T-helper 2 cell treated with Interferon-gamma antibody and Interleukin-4, amounts not matched to agents 5 μg/mL and 100 μg/mL, for 36 hours (primary cell): ENCODE measurements at regions not wholly inside any gene's neighbourhood (a gene's known extent, or its start where the extent isn't known, plus 50 kb on each side); places are given as distances from the start of the nearest gene placed in this dataset.
"Not testable (repeated sequence)": the region's sequence is repeated elsewhere in the genome, so short reads cannot be mapped to it uniquely, and the experiment has no call there.

Source experiments
- DNase-seq: peaks from one replicate; pipeline ENCODE4 v3.0.0; 2021; ENCODE audit warnings: low spot score
- H3K27ac Mint-ChIP-seq: one replicate; pipeline ENCODE4 v1.8.0; 2021; ENCODE audit warnings: mild to moderate bottlenecking, mixed read lengths
- H3K27me3 Mint-ChIP-seq: one replicate; pipeline ENCODE4 v1.8.0; 2021; ENCODE audit warnings: low read depth, mixed read lengths
- H3K36me3 Mint-ChIP-seq: one replicate; pipeline ENCODE4 v1.8.0; 2021; ENCODE audit warnings: low read depth, mixed read lengths
- H3K4me1 Mint-ChIP-seq: one replicate; pipeline ENCODE4 v1.8.0; 2021; ENCODE audit warnings: low read depth, mixed read lengths
- H3K4me3 Mint-ChIP-seq: one replicate; pipeline ENCODE4 v1.8.0; 2022; ENCODE audit warnings: mild to moderate bottlenecking, moderate library complexity, mixed read lengths
- H3K9me3 Mint-ChIP-seq: one replicate; pipeline ENCODE4 v1.8.0; 2021; ENCODE audit warnings: mixed read lengths

- no peaks in the 10 kb centered on the region for H3K4me1 Mint-ChIP-seq
Observed at GRCh38 chr3:20930034-20930433, 744.0 kb upstream of the SGO1 start.

GRCh38 chr3:20924646-20925385 is 738.8 kb upstream of the SGO1 start:
- no peaks in the 10 kb centered on the region for H3K4me1 Mint-ChIP-seq
- H3K9me3 Mint-ChIP-seq: peaks cover 51% of the 10 kb centered on the region
- H3K36me3 Mint-ChIP-seq: no peaks in the 10 kb centered on the region
- no peak overlapping the region for H3K27ac Mint-ChIP-seq
- no peak for DNase-seq
- H3K27me3 Mint-ChIP-seq: no peaks in the 10 kb centered on the region
- no peak overlapping the region for H3K4me3 Mint-ChIP-seq

More at GRCh38 chr3:20930034-20930433, 744.0 kb upstream of the SGO1 start:
- Mint-ChIP-seq H3K36me3 (no peaks in the 10 kb centered on the region), H3K27ac (no peak overlapping the region), H3K27me3 (no peaks in the 10 kb centered on the region), H3K9me3 (peaks cover 25% of the 10 kb centered on the region), H3K4me3 (no peak overlapping the region)
- no peak for DNase-seq

GRCh38 chr3:20921112-20921511 is 735.1 kb upstream of the SGO1 start:
- not testable (repeated sequence) for H3K4me3 Mint-ChIP-seq, H3K27me3 Mint-ChIP-seq
- peaks cover 74% of the 10 kb centered on the region for H3K9me3 Mint-ChIP-seq

GRCh38 chr3:20916951-20917606 is 731.1 kb upstream of the SGO1 start:
- H3K27me3 Mint-ChIP-seq: no peaks in the 10 kb centered on the region
- H3K27ac Mint-ChIP-seq: no peak overlapping the region
- H3K4me1 Mint-ChIP-seq: no peaks in the 10 kb centered on the region
- H3K9me3 Mint-ChIP-seq: peaks cover 57% of the 10 kb centered on the region
- no peaks in the 10 kb centered on the region for H3K36me3 Mint-ChIP-seq
- DNase-seq: no peak
- no peak overlapping the region for H3K4me3 Mint-ChIP-seq

More at GRCh38 chr3:20921112-20921511, 735.1 kb upstream of the SGO1 start:
- not testable (repeated sequence) for H3K27ac Mint-ChIP-seq, H3K36me3 Mint-ChIP-seq, H3K4me1 Mint-ChIP-seq, DNase-seq

GRCh38 chr3:20914310-20914709 is 728.3 kb upstream of the SGO1 start:
- Mint-ChIP-seq H3K4me3 (no peak overlapping the region), H3K4me1 (no peaks in the 10 kb centered on the region), H3K27me3 (no peaks in the 10 kb centered on the region), H3K36me3 (no peaks in the 10 kb centered on the region), H3K9me3 (peaks cover 41% of the 10 kb centered on the region), H3K27ac (no peak overlapping the region)
- no peak for DNase-seq

DNA sequence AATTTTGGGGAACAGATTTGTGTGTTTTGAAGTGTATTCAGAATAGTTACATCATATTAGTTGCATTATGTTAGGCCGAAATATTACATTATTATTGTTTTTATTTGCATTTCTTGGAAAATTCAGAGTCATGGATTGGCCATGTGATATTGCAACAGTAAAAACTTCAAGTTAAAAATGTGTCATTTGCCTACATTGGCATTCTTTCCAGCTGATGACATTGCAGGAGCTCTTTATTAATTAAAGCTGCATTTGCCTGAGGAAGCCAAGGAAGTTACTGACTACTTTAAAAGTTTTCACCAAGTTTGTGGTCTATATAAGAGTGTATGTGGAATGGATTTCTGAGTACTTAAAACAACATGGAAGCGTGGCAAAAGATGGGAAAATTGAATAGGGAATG is 726.4 kb upstream of the SGO1 start:
- no peaks in the 10 kb centered on the region for H3K36me3 Mint-ChIP-seq
- no peaks in the 10 kb centered on the region for H3K4me1 Mint-ChIP-seq
- peaks cover 34% of the 10 kb centered on the region for H3K9me3 Mint-ChIP-seq
- no peaks in the 10 kb centered on the region for H3K27me3 Mint-ChIP-seq
- no peak for DNase-seq
- no peak overlapping the region for H3K27ac Mint-ChIP-seq
- H3K4me3 Mint-ChIP-seq: no peak overlapping the region

GRCh38 chr3:20909511-20909910 is 723.5 kb upstream of the SGO1 start:
- H3K9me3 Mint-ChIP-seq: peaks cover 31% of the 10 kb centered on the region
- H3K36me3 Mint-ChIP-seq: no peaks in the 10 kb centered on the region
- no peak for DNase-seq
- no peak overlapping the region for H3K4me3 Mint-ChIP-seq
- H3K4me1 Mint-ChIP-seq: no peaks in the 10 kb centered on the region
- no peak overlapping the region for H3K27ac Mint-ChIP-seq
- no peaks in the 10 kb centered on the region for H3K27me3 Mint-ChIP-seq

- no peaks in the 10 kb centered on the region for H3K27me3 Mint-ChIP-seq
- no peaks in the 10 kb centered on the region for H3K36me3 Mint-ChIP-seq
- H3K4me1 Mint-ChIP-seq: no peaks in the 10 kb centered on the region
- peaks cover 33% of the 10 kb centered on the region for H3K9me3 Mint-ChIP-seq
- no peak overlapping the region for H3K27ac Mint-ChIP-seq
- DNase-seq: no peak
- H3K4me3 Mint-ChIP-seq: no peak overlapping the region
Observed at GRCh38 chr3:20905210-20905805, 719.3 kb upstream of the SGO1 start.

- peaks cover 32% of the 10 kb centered on the region for H3K9me3 Mint-ChIP-seq
- H3K27me3 Mint-ChIP-seq: no peaks in the 10 kb centered on the region
- no peaks in the 10 kb centered on the region for H3K36me3 Mint-ChIP-seq
- no peak overlapping the region for H3K4me3 Mint-ChIP-seq
- H3K4me1 Mint-ChIP-seq: no peaks in the 10 kb centered on the region
- no peak for DNase-seq
- H3K27ac Mint-ChIP-seq: no peak overlapping the region
Observed at GRCh38 chr3:20904671-20905070, 718.7 kb upstream of the SGO1 start.

DNA sequence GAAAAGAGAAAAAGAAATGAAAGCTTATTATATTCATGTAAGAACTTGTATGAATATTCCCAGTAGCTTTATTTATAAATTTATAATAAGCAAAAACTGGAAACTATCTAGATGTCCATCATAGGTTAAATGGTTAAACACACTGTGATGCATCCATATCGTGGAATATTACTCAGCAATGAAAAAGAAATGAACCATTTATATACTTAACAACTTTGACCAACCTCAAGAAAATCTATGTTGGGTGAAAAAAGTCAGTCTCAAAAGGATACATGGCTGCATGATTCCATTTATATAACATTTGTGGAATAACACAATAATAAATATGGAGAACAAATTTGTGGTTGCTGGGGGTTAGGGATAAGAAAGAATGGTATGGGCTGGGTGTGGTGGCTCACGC is 713.0 kb upstream of the SGO1 start:
- Mint-ChIP-seq H3K27ac (no peak overlapping the region), H3K36me3 (no peaks in the 10 kb centered on the region), H3K4me1 (no peaks in the 10 kb centered on the region)

GRCh38 chr3:20890111-20890519 is 704.1 kb upstream of the SGO1 start:
- Mint-ChIP-seq H3K9me3 (peaks cover 47% of the 10 kb centered on the region), H3K27ac (no peak overlapping the region), H3K27me3 (no peaks in the 10 kb centered on the region), H3K36me3 (no peaks in the 10 kb centered on the region), H3K4me1 (no peaks in the 10 kb centered on the region), H3K4me3 (no peak overlapping the region)
- DNase-seq: no peak

More for the DNA sequence above, 713.0 kb upstream of the SGO1 start:
- Mint-ChIP-seq H3K4me3 (no peak overlapping the region), H3K9me3 (peaks cover 49% of the 10 kb centered on the region), H3K27me3 (no peaks in the 10 kb centered on the region)
- DNase-seq: no peak

- H3K4me3 Mint-ChIP-seq: no peak overlapping the region
- H3K4me1 Mint-ChIP-seq: no peaks in the 10 kb centered on the region
- H3K9me3 Mint-ChIP-seq: peaks cover 31% of the 10 kb centered on the region
- no peak overlapping the region for H3K27ac Mint-ChIP-seq
- no peaks in the 10 kb centered on the region for H3K27me3 Mint-ChIP-seq
- H3K36me3 Mint-ChIP-seq: no peaks in the 10 kb centered on the region
- no peak for DNase-seq
Observed at GRCh38 chr3:20878691-20879090, 692.7 kb upstream of the SGO1 start.

GRCh38 chr3:20873235-20873634 is 687.2 kb upstream of the SGO1 start:
- no peaks in the 10 kb centered on the region for H3K4me1 Mint-ChIP-seq
- no peak overlapping the region for H3K4me3 Mint-ChIP-seq
- no peaks in the 10 kb centered on the region for H3K36me3 Mint-ChIP-seq
- H3K27me3 Mint-ChIP-seq: no peaks in the 10 kb centered on the region
- peaks cover 32% of the 10 kb centered on the region for H3K9me3 Mint-ChIP-seq
- H3K27ac Mint-ChIP-seq: no peak overlapping the region
- DNase-seq: no peak

- Mint-ChIP-seq H3K4me1 (no peaks in the 10 kb centered on the region), H3K36me3 (no peaks in the 10 kb centered on the region), H3K27me3 (no peaks in the 10 kb centered on the region), H3K9me3 (peaks cover 27% of the 10 kb centered on the region), H3K27ac (no peak overlapping the region), H3K4me3 (no peak overlapping the region)
- no peak for DNase-seq
Observed at GRCh38 chr3:20870106-20870899, 684.3 kb upstream of the SGO1 start.
